WTC11 (cell line): ENCODE measurements at regions not wholly inside any gene's neighbourhood (a gene's known extent, or its start where the extent isn't known, plus 50 kb on each side); places are given as distances from the start of the nearest gene placed in this dataset.

ENCODE experiments used
- CREM ChIP-seq: sonication (generic); formaldehyde crosslinking; IDR thresholded peaks from 2 replicates; pipeline ENCODE4 v1.8.1; 2022; ENCODE audit warnings: mild to moderate bottlenecking, missing genetic modification reagents, moderate library complexity
- ETV6 ChIP-seq: sonication (generic); formaldehyde crosslinking; IDR thresholded peaks from 2 replicates; pipeline ENCODE4 v1.8.1; 2022; ENCODE audit warnings: mild to moderate bottlenecking, missing genetic modification reagents
- NFYB ChIP-seq: sonication (generic); formaldehyde crosslinking; conservative IDR thresholded peaks from 2 replicates; pipeline ENCODE4 v1.8.0; 2022; ENCODE audit warnings: low read depth, missing genetic modification reagents
- OVOL2 ChIP-seq: fragments of 250-450 bp; sonication (Bioruptor Pico); IDR thresholded peaks from 2 replicates; pipeline ENCODE4 v1.9.0; 2021; ENCODE audit warnings: mild to moderate bottlenecking, borderline replicate concordance
- ZMAT4 ChIP-seq: fragments of 250-450 bp; sonication (Bioruptor Pico); IDR thresholded peaks from 2 replicates; pipeline ENCODE4 v1.9.0; 2021; ENCODE audit warnings: mild to moderate bottlenecking
- TF ChIP-seq, protein P1 (sequence below): fragments of 200-600 bp; IDR thresholded peaks from 2 replicates; pipeline ENCODE4 v1.8.0; 2022; ENCODE audit warnings: antibody characterized with exemption
- TF ChIP-seq, protein P2 (sequence below): sonication (generic); formaldehyde crosslinking; IDR thresholded peaks from 2 replicates; pipeline ENCODE4 v1.8.1; 2023; ENCODE audit warnings: mild to moderate bottlenecking, missing genetic modification reagents, moderate library complexity
- TF ChIP-seq, protein P3 (sequence below): sonication (generic); formaldehyde crosslinking; IDR thresholded peaks from 2 replicates; pipeline ENCODE4 v1.8.1; 2022; ENCODE audit warnings: low read depth, missing genetic modification reagents, borderline replicate concordance

GRCh38 chr2:45315861-45316260, 295.2 kb downstream of the SRBD1 start:
- TF ChIP-seq CREM (CRISPR knock-in tag): no peak
- TF ChIP-seq, protein P1, sequence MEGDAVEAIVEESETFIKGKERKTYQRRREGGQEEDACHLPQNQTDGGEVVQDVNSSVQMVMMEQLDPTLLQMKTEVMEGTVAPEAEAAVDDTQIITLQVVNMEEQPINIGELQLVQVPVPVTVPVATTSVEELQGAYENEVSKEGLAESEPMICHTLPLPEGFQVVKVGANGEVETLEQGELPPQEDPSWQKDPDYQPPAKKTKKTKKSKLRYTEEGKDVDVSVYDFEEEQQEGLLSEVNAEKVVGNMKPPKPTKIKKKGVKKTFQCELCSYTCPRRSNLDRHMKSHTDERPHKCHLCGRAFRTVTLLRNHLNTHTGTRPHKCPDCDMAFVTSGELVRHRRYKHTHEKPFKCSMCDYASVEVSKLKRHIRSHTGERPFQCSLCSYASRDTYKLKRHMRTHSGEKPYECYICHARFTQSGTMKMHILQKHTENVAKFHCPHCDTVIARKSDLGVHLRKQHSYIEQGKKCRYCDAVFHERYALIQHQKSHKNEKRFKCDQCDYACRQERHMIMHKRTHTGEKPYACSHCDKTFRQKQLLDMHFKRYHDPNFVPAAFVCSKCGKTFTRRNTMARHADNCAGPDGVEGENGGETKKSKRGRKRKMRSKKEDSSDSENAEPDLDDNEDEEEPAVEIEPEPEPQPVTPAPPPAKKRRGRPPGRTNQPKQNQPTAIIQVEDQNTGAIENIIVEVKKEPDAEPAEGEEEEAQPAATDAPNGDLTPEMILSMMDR: no peak
- no peak for TF ChIP-seq ZMAT4 (CRISPR knock-in tag)
- TF ChIP-seq NFYB (CRISPR knock-in tag): no peak
- no peak for TF ChIP-seq OVOL2
- TF ChIP-seq, protein P2, sequence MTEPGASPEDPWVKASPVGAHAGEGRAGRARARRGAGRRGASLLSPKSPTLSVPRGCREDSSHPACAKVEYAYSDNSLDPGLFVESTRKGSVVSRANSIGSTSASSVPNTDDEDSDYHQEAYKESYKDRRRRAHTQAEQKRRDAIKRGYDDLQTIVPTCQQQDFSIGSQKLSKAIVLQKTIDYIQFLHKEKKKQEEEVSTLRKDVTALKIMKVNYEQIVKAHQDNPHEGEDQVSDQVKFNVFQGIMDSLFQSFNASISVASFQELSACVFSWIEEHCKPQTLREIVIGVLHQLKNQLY: no peak
- TF ChIP-seq ETV6 (CRISPR knock-in tag): no peak
- TF ChIP-seq, protein P3, sequence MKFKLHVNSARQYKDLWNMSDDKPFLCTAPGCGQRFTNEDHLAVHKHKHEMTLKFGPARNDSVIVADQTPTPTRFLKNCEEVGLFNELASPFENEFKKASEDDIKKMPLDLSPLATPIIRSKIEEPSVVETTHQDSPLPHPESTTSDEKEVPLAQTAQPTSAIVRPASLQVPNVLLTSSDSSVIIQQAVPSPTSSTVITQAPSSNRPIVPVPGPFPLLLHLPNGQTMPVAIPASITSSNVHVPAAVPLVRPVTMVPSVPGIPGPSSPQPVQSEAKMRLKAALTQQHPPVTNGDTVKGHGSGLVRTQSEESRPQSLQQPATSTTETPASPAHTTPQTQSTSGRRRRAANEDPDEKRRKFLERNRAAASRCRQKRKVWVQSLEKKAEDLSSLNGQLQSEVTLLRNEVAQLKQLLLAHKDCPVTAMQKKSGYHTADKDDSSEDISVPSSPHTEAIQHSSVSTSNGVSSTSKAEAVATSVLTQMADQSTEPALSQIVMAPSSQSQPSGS: no peak
